HAP-1 (cell line): ENCODE measurements at regions not wholly inside any gene's neighbourhood (a gene's known extent, or its start where the extent isn't known, plus 50 kb on each side); places are given as distances from the start of the nearest gene placed in this dataset.

ENCODE experiments used
- DNase-seq, 2 experiments: peaks; one replicate each; pipeline ENCODE4 v3.0.0-alpha.2; 2016 to 2020; ENCODE audit warnings: low spot score in 2 of 2
- H3K27me3 ChIP-seq: fragments of 250-450 bp; sonication (Bioruptor Pico); 2 replicates; pipeline ENCODE4 v1.5.1; 2020; ENCODE audit warnings: low read depth, mild to moderate bottlenecking, moderate library complexity
- H3K36me3 ChIP-seq: fragments of 250-450 bp; sonication (Bioruptor Pico); replicated peaks from 2 replicates; pipeline ENCODE4 v1.5.1; 2020; ENCODE audit warnings: mild to moderate bottlenecking
- H3K4me1 ChIP-seq: fragments of 250-450 bp; sonication (Bioruptor Pico); 2 replicates; pipeline ENCODE4 v1.5.1; 2020; ENCODE audit warnings: mild to moderate bottlenecking
- H3K4me3 ChIP-seq: fragments of 250-450 bp; sonication (Bioruptor Pico); 2 replicates; pipeline ENCODE4 v1.5.1; 2020; ENCODE audit warnings: mild to moderate bottlenecking, moderate library complexity
- H3K9me3 ChIP-seq: fragments of 250-450 bp; sonication (Bioruptor Pico); 2 replicates; pipeline ENCODE4 v1.5.1; 2020; ENCODE audit warnings: mild to moderate bottlenecking, moderate library complexity
- in situ Hi-C: fragments of 300-500 bp; cut with MboI; formaldehyde crosslinking; loops from 3 replicates; pipeline ENCODE4 v1.14.3; 2020; ENCODE audit warnings: low sequenced_read_pairs, inconsistent platforms, mixed read lengths

GRCh38 chr18:6546229-6546628 lies 131.5 kb upstream of the L3MBTL4 start:
- no peaks in the 10 kb centered on the region for H3K4me1 ChIP-seq
- H3K9me3 ChIP-seq: no peaks in the 10 kb centered on the region
- H3K27me3 ChIP-seq: no peaks in the 10 kb centered on the region
- H3K4me3 ChIP-seq: no peak overlapping the region
- DNase-seq: no peak
- in situ Hi-C loops: no loop called here
- no peaks in the 10 kb centered on the region for H3K36me3 ChIP-seq

GRCh38 chr18:6547476-6547875 lies 132.8 kb upstream of the L3MBTL4 start:
- no peak overlapping the region for H3K4me3 ChIP-seq
- no peaks in the 10 kb centered on the region for H3K9me3 ChIP-seq
- no peak for DNase-seq
- H3K4me1 ChIP-seq: no peaks in the 10 kb centered on the region
- H3K36me3 ChIP-seq: no peaks in the 10 kb centered on the region
- in situ Hi-C loops: no loop called here
- no peaks in the 10 kb centered on the region for H3K27me3 ChIP-seq

- H3K4me3 ChIP-seq: no peak overlapping the region
- DNase-seq: no peak
- in situ Hi-C loops: no loop called here
These were observed 138.7 kb upstream of the L3MBTL4 start for GRCh38 chr18:6553234-6553900.

GRCh38 chr18:6557057-6557769 lies 142.5 kb upstream of the L3MBTL4 start:
- Histone ChIP-seq H3K4me3 (no peak overlapping the region), H3K9me3 (no peaks in the 10 kb centered on the region), H3K36me3 (no peaks in the 10 kb centered on the region), H3K4me1 (no peaks in the 10 kb centered on the region), H3K27me3 (no peaks in the 10 kb centered on the region)
- in situ Hi-C loops: no loop called here
- no peak for DNase-seq

More at GRCh38 chr18:6553234-6553900, 138.7 kb upstream of the L3MBTL4 start:
- no peaks in the 10 kb centered on the region for H3K4me1 ChIP-seq
- no peaks in the 10 kb centered on the region for H3K9me3 ChIP-seq
- no peaks in the 10 kb centered on the region for H3K27me3 ChIP-seq
- no peaks in the 10 kb centered on the region for H3K36me3 ChIP-seq

- Histone ChIP-seq H3K36me3 (no peaks in the 10 kb centered on the region), H3K27me3 (no peaks in the 10 kb centered on the region), H3K4me3 (no peak overlapping the region), H3K4me1 (no peaks in the 10 kb centered on the region), H3K9me3 (no peaks in the 10 kb centered on the region; the same call in 1 of the 2 replicates)
- in situ Hi-C loops: no loop called here
- DNase-seq: no peak
These were observed 143.1 kb upstream of the L3MBTL4 start for GRCh38 chr18:6557770-6558248.

GRCh38 chr18:6558446-6559156 lies 143.9 kb upstream of the L3MBTL4 start:
- DNase-seq: no peak
- in situ Hi-C loops: no loop called here
- Histone ChIP-seq H3K27me3 (no peaks in the 10 kb centered on the region), H3K36me3 (no peaks in the 10 kb centered on the region), H3K9me3 (no peaks in the 10 kb centered on the region; the same call in 1 of the 2 replicates), H3K4me1 (no peaks in the 10 kb centered on the region), H3K4me3 (no peak overlapping the region)

GRCh38 chr18:6559296-6559695 lies 144.6 kb upstream of the L3MBTL4 start:
- in situ Hi-C loops: no loop called here
- no peak overlapping the region for H3K4me3 ChIP-seq
- no peaks in the 10 kb centered on the region for H3K27me3 ChIP-seq
- no peaks in the 10 kb centered on the region for H3K4me1 ChIP-seq
- no peaks in the 10 kb centered on the region for H3K36me3 ChIP-seq
- DNase-seq: no peak
- H3K9me3 ChIP-seq: no peaks in the 10 kb centered on the region; the same call in 1 of the 2 replicates

- Histone ChIP-seq H3K36me3 (no peaks in the 10 kb centered on the region), H3K27me3 (no peaks in the 10 kb centered on the region), H3K4me3 (no peak overlapping the region), H3K9me3 (no peaks in the 10 kb centered on the region; the same call in 1 of the 2 replicates), H3K4me1 (no peaks in the 10 kb centered on the region)
- DNase-seq: no peak
- in situ Hi-C loops: no loop called here
These were observed 146.3 kb upstream of the L3MBTL4 start for GRCh38 chr18:6561016-6561415.

- no peak overlapping the region for H3K4me3 ChIP-seq
- H3K9me3 ChIP-seq: no peaks in the 10 kb centered on the region; the same call in 1 of the 2 replicates
- no peak for DNase-seq
- H3K36me3 ChIP-seq: no peaks in the 10 kb centered on the region
- in situ Hi-C loops: no loop called here
- H3K4me1 ChIP-seq: no peaks in the 10 kb centered on the region
- H3K27me3 ChIP-seq: no peaks in the 10 kb centered on the region
These were observed 146.7 kb upstream of the L3MBTL4 start for GRCh38 chr18:6561420-6561861.

GRCh38 chr18:6561862-6562291 lies 147.2 kb upstream of the L3MBTL4 start:
- Histone ChIP-seq H3K27me3 (no peaks in the 10 kb centered on the region), H3K4me3 (no peak overlapping the region), H3K9me3 (no peaks in the 10 kb centered on the region; the same call in 1 of the 2 replicates), H3K36me3 (no peaks in the 10 kb centered on the region), H3K4me1 (no peaks in the 10 kb centered on the region)
- DNase-seq: no peak
- in situ Hi-C loops: no loop called here

GRCh38 chr18:6563896-6564295 lies 149.2 kb upstream of the L3MBTL4 start:
- no peak for DNase-seq
- Histone ChIP-seq H3K4me1 (no peaks in the 10 kb centered on the region), H3K36me3 (no peaks in the 10 kb centered on the region), H3K27me3 (no peaks in the 10 kb centered on the region), H3K4me3 (no peak overlapping the region), H3K9me3 (no peaks in the 10 kb centered on the region; the same call in 1 of the 2 replicates)
- in situ Hi-C loops: no loop called here

- Histone ChIP-seq H3K9me3 (no peaks in the 10 kb centered on the region; the same call in 1 of the 2 replicates), H3K4me3 (no peak overlapping the region), H3K36me3 (no peaks in the 10 kb centered on the region), H3K4me1 (no peaks in the 10 kb centered on the region), H3K27me3 (no peaks in the 10 kb centered on the region)
- no peak for DNase-seq
- in situ Hi-C loops: no loop called here
These were observed 150.5 kb upstream of the L3MBTL4 start for GRCh38 chr18:6564950-6565814.

- no peaks in the 10 kb centered on the region for H3K27me3 ChIP-seq
- in situ Hi-C loops: no loop called here
- H3K9me3 ChIP-seq: no peaks in the 10 kb centered on the region; the same call in 1 of the 2 replicates
- H3K4me3 ChIP-seq: no peak overlapping the region
- H3K36me3 ChIP-seq: no peaks in the 10 kb centered on the region
- no peak for DNase-seq
- no peaks in the 10 kb centered on the region for H3K4me1 ChIP-seq
These were observed 151.0 kb upstream of the L3MBTL4 start for GRCh38 chr18:6565815-6566081.
